ENCODE measurements at regions not wholly inside any gene's neighbourhood (a gene's known extent, or its start where the extent isn't known, plus 50 kb on each side); places are given as distances from the start of the nearest gene placed in this dataset.

GRCh38 chr6:97422171-97422570 is 139.2 kb upstream of the MMS22L start:
- H3K27ac ChIP-seq (ENCODE audit: low read depth, low read length, poor library complexity, severe bottlenecking), result no peak overlapping the region
- H3K36me3 ChIP-seq (ENCODE audit: insufficient read depth, low read length, poor library complexity, severe bottlenecking), result no peaks in the 10 kb centered on the region
- intact Hi-C loops (cut with micrococcal nuclease; ENCODE audit: unreplicated experiment), result no loop called here
- BruUV-seq (replicated peaks), result no TSS peak
- ChIA-PET CTCF (no interaction called here), POLR2A (ENCODE audit: low non-redundant PET) (no interaction called here)
- no peaks in the 10 kb centered on the region for H3K4me1 ChIP-seq (ENCODE audit: insufficient read depth, low read length, poor library complexity, severe bottlenecking)
- H3K4me3 ChIP-seq (ENCODE audit: low read depth, low read length, poor library complexity, severe bottlenecking), result no peak overlapping the region
- no peaks in the 10 kb centered on the region for H3K27me3 ChIP-seq (replicated peaks; ENCODE audit: insufficient read depth, low read depth, low read length, poor library complexity)
- TF ChIP-seq EZH2 (IDR thresholded peaks at IDR 0.05; ENCODE audit: borderline replicate concordance, low read depth, low read length, poor library complexity, severe bottlenecking), result no peak
- TF ChIP-seq CTCF (conservative IDR thresholded peaks at IDR 0.05; ENCODE audit: low read depth, low read length), result no peak
- no peak for DNase-seq (ENCODE audit: low spot score)
- H3K9me3 ChIP-seq (ENCODE audit: low read depth, low read length, poor library complexity, severe bottlenecking), result no peaks in the 10 kb centered on the region

- no peaks in the 10 kb centered on the region for H3K36me3 ChIP-seq (ENCODE audit: insufficient read depth, low read length, poor library complexity, severe bottlenecking)
- BruUV-seq (replicated peaks), result no TSS peak
- ChIA-PET POLR2A (ENCODE audit: low non-redundant PET) (no interaction called here), CTCF (no interaction called here)
- H3K27ac ChIP-seq (ENCODE audit: low read depth, low read length, poor library complexity, severe bottlenecking), result no peak overlapping the region
- H3K9me3 ChIP-seq (ENCODE audit: low read depth, low read length, poor library complexity, severe bottlenecking), result no peaks in the 10 kb centered on the region
- no peak for DNase-seq (ENCODE audit: low spot score)
- no peaks in the 10 kb centered on the region for H3K27me3 ChIP-seq (replicated peaks; ENCODE audit: insufficient read depth, low read depth, low read length, poor library complexity)
- no peaks in the 10 kb centered on the region for H3K4me1 ChIP-seq (ENCODE audit: insufficient read depth, low read length, poor library complexity, severe bottlenecking)
- intact Hi-C loops (cut with micrococcal nuclease; ENCODE audit: unreplicated experiment), result no loop called here
- H3K4me3 ChIP-seq (ENCODE audit: low read depth, low read length, poor library complexity, severe bottlenecking), result no peak overlapping the region
- TF ChIP-seq EZH2 (IDR thresholded peaks at IDR 0.05; ENCODE audit: borderline replicate concordance, low read depth, low read length, poor library complexity, severe bottlenecking), result no peak
- no peak for TF ChIP-seq CTCF (conservative IDR thresholded peaks at IDR 0.05; ENCODE audit: low read depth, low read length)
Measured at GRCh38 chr6:97423190-97423589, 140.2 kb upstream of the MMS22L start.

GRCh38 chr6:97427648-97428047 is 144.6 kb upstream of the MMS22L start:
- ChIA-PET POLR2A (ENCODE audit: low non-redundant PET) (no interaction called here), CTCF (no interaction called here)
- intact Hi-C loops (cut with micrococcal nuclease; ENCODE audit: unreplicated experiment), result no loop called here
- no peak for DNase-seq (ENCODE audit: low spot score)
- no TSS peak for BruUV-seq (replicated peaks)
- no peak overlapping the region for H3K4me3 ChIP-seq (ENCODE audit: low read depth, low read length, poor library complexity, severe bottlenecking)
- no peaks in the 10 kb centered on the region for H3K36me3 ChIP-seq (ENCODE audit: insufficient read depth, low read length, poor library complexity, severe bottlenecking)
- no peak for TF ChIP-seq CTCF (conservative IDR thresholded peaks at IDR 0.05; ENCODE audit: low read depth, low read length)
- TF ChIP-seq EZH2 (IDR thresholded peaks at IDR 0.05; ENCODE audit: borderline replicate concordance, low read depth, low read length, poor library complexity, severe bottlenecking), result no peak
- H3K4me1 ChIP-seq (ENCODE audit: insufficient read depth, low read length, poor library complexity, severe bottlenecking), result no peaks in the 10 kb centered on the region
- no peaks in the 10 kb centered on the region for H3K27me3 ChIP-seq (replicated peaks; ENCODE audit: insufficient read depth, low read depth, low read length, poor library complexity)
- H3K27ac ChIP-seq (ENCODE audit: low read depth, low read length, poor library complexity, severe bottlenecking), result no peak overlapping the region
- no peaks in the 10 kb centered on the region for H3K9me3 ChIP-seq (ENCODE audit: low read depth, low read length, poor library complexity, severe bottlenecking)
